WTC11 (cell line): ENCODE measurements at regions not wholly inside any gene's neighbourhood (a gene's known extent, or its start where the extent isn't known, plus 50 kb on each side); places are given as distances from the start of the nearest gene placed in this dataset.

ENCODE experiments used
- CTCF ChIP-seq: fragments of 200-600 bp; IDR thresholded peaks from 2 replicates; pipeline ENCODE4 v1.8.0; 2022; ENCODE audit warnings: antibody characterized with exemption
- FOXJ3 ChIP-seq: sonication (generic); formaldehyde crosslinking; IDR thresholded peaks from 2 replicates; pipeline ENCODE4 v1.9.0; 2021; ENCODE audit warnings: missing genetic modification reagents, mild to moderate bottlenecking, borderline replicate concordance
- ZNF121 ChIP-seq: sonication (generic); formaldehyde crosslinking; IDR thresholded peaks from 2 replicates; pipeline ENCODE4 v1.8.0; 2023; ENCODE audit warnings: missing genetic modification reagents

DNA sequence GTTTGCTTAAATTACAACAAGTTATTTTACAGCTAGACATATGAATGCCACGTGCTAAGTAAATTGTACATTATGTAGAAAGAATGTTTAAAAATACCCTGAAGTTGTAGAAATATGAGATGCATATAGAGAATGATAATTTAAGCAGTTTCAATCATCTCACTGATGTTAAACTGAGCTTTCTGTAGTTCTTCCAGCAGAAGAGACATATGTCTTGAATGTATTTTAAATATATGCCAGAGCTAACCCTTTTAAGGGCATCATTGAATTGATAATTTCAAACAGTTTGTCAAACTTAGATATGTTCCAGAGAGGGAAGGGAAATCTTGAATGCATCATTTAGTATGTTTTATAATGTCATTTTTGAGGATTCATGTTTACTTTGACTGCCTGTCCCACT is 255.2 kb downstream of the MDFIC start:
- TF ChIP-seq CTCF (no peak), FOXJ3 (no peak), ZNF121 (no peak)
